H1 (cell line): ENCODE measurements at regions not wholly inside any gene's neighbourhood (a gene's known extent, or its start where the extent isn't known, plus 50 kb on each side); places are given as distances from the start of the nearest gene placed in this dataset.

Experiments
- CTCF ChIA-PET: fragments of 300-600 bp; sonication (Branson Sonifier 250); formaldehyde crosslinking; loops from one replicate; lab custom pipeline; 2021; ENCODE audit not compliant: partially characterized antibody; lab: Charles Lee
- POLR2A ChIA-PET: fragments of 300-600 bp; sonication (Branson Sonifier 250); formaldehyde crosslinking; loops from one replicate; lab custom pipeline; 2021; ENCODE audit warnings: inconsistent platforms; ENCODE audit not compliant: partially characterized antibody; lab: Charles Lee
- DNase-seq, 2 experiments: peaks; one replicate each; pipeline versions ENCODE4 v3.0.0 to v3.0.0-alpha.2; 2010 to 2022; ENCODE audit warnings: low spot score in 2 of 2, low read depth in 1 of 2, mixed read lengths in 1 of 2
- FAIRE-seq: peaks from 2 replicates; lab custom pipeline; 2011; peaks lifted over from hg19 to GRCh38; lab: Jason Lieb, UNC
- H2AFZ ChIP-seq: 2 replicates; pipeline ENCODE4 v1.8.1; 2012; ENCODE audit warnings: low read length, inconsistent platforms
- H2AK5ac ChIP-seq: 2 replicates; pipeline ENCODE4 v1.6.1; 2013; ENCODE audit warnings: low read depth, low read length
- H2BK120ac ChIP-seq: replicated peaks from 2 replicates; pipeline ENCODE3; 2013; ENCODE audit warnings: low read depth, low read length, inconsistent platforms
- H2BK12ac ChIP-seq: 2 replicates; pipeline ENCODE4 v1.6.1; 2013; ENCODE audit warnings: low read depth, low read length
- H2BK15ac ChIP-seq: 2 replicates; pipeline ENCODE4 v1.6.1; 2013; ENCODE audit warnings: low read length
- H2BK20ac ChIP-seq: 2 replicates; pipeline ENCODE4 v1.6.1; 2013; ENCODE audit warnings: low read length
- H2BK5ac ChIP-seq: 2 replicates; pipeline ENCODE4 v1.6.1; 2013; ENCODE audit warnings: low read depth, low read length
- H3K14ac ChIP-seq: 2 replicates; pipeline ENCODE4 v1.6.1; 2013; ENCODE audit warnings: inconsistent platforms; ENCODE audit not compliant: insufficient read length
- H3K18ac ChIP-seq: 2 replicates; pipeline ENCODE4 v1.6.1; 2013; ENCODE audit warnings: low read length; ENCODE audit errors: extremely low read depth
- H3K23ac ChIP-seq: 2 replicates; pipeline ENCODE4 v1.6.1; 2013; ENCODE audit warnings: inconsistent platforms; ENCODE audit not compliant: insufficient read length
- H3K23me2 ChIP-seq: 2 replicates; pipeline ENCODE4 v1.6.1; 2013; ENCODE audit warnings: low read depth, low read length
- H3K27ac ChIP-seq: 2 replicates; pipeline ENCODE4 v1.6.1; 2011; ENCODE audit warnings: low read depth, low read length, inconsistent platforms
- H3K27me3 ChIP-seq, 4 experiments: replicated peaks in 1 of 4; 1 replicate in 1 of 4; 2 replicates in 3 of 4; pipeline versions ENCODE4 v1.6.1 to v1.8.1; 2011 to 2013; ENCODE audit warnings: low read length in 3 of 4, mild to moderate bottlenecking in 3 of 4, inconsistent platforms in 2 of 4, mixed read lengths in 2 of 4, moderate library complexity in 1 of 4; ENCODE audit not compliant: control insufficient read depth in 3 of 4, insufficient read depth in 3 of 4; ENCODE audit errors: extremely low read depth in 1 of 4
- H3K36me3 ChIP-seq, 4 experiments: 2 replicates each; pipeline versions ENCODE4 v1.6.1 to v1.8.1; 2011 to 2013; ENCODE audit warnings: mild to moderate bottlenecking in 4 of 4, low read length in 3 of 4, moderate library complexity in 2 of 4, control low read depth in 1 of 4, inconsistent platforms in 1 of 4; ENCODE audit not compliant: insufficient read depth in 4 of 4, control insufficient read depth in 2 of 4
- H3K4ac ChIP-seq: replicated peaks from 2 replicates; pipeline ENCODE3; 2013; ENCODE audit warnings: low read length, low read depth, mixed read lengths, inconsistent platforms; ENCODE audit not compliant: insufficient read length
- H3K4me1 ChIP-seq, 4 experiments: replicated peaks in 1 of 4; 1 replicate in 1 of 4; 2 replicates in 3 of 4; pipeline versions ENCODE4 v1.6.1 to v1.8.1; 2011 to 2013; ENCODE audit warnings: low read length in 3 of 4, inconsistent platforms in 2 of 4, mixed read lengths in 1 of 4; ENCODE audit not compliant: insufficient read depth in 4 of 4, control insufficient read depth in 3 of 4
- H3K4me2 ChIP-seq, 2 experiments: 2 replicates each; pipeline versions ENCODE4 v1.6.1 to v1.8.1; 2011 to 2013; ENCODE audit warnings: low read depth in 2 of 2, low read length in 2 of 2, control low read depth in 1 of 2, inconsistent platforms in 1 of 2, mild to moderate bottlenecking in 1 of 2; ENCODE audit not compliant: insufficient read depth in 1 of 2
- H3K4me3 ChIP-seq, 4 experiments: fragments of 200-600, 300-600 bp in 1 of 4; sonication (generic), shearing (Covaris generic), sonication (Bioruptor Twin) in 1 of 4; 2 replicates each; pipeline versions ENCODE4 v1.5.1 to v1.8.1; 2011 to 2016; ENCODE audit warnings: low read length in 4 of 4, low read depth in 3 of 4, control low read depth in 2 of 4, inconsistent platforms in 2 of 4, mild to moderate bottlenecking in 2 of 4, mixed read lengths in 1 of 4, moderate library complexity in 1 of 4; ENCODE audit not compliant: insufficient read depth in 2 of 4; ENCODE audit errors: extremely low read depth in 1 of 4
- H3K56ac ChIP-seq: replicated peaks from 2 replicates; pipeline ENCODE3; 2013; ENCODE audit warnings: low read depth, mild to moderate bottlenecking, mixed read lengths, low read length, inconsistent platforms; ENCODE audit not compliant: insufficient read length
- H3K79me1 ChIP-seq: 2 replicates; pipeline ENCODE4 v1.6.1; 2013; ENCODE audit warnings: low read depth, low read length, control low read depth
- H3K79me2 ChIP-seq, 2 experiments: 2 replicates each; pipeline versions ENCODE4 v1.6.1 to v1.8.1; 2012 to 2013; ENCODE audit warnings: low read length in 2 of 2, mild to moderate bottlenecking in 2 of 2, inconsistent platforms in 1 of 2; ENCODE audit not compliant: insufficient read depth in 2 of 2, control insufficient read depth in 1 of 2
- H3K9ac ChIP-seq, 4 experiments: replicated peaks in 1 of 4; 1 replicate in 1 of 4; 2 replicates in 3 of 4; pipeline versions ENCODE4 v1.6.1 to v1.8.1; 2011 to 2013; ENCODE audit warnings: low read depth in 3 of 4, low read length in 3 of 4, control low read depth in 2 of 4, mild to moderate bottlenecking in 2 of 4, moderate library complexity in 2 of 4, inconsistent platforms in 1 of 4; ENCODE audit errors: extremely low read depth in 1 of 4
- H3K9me3 ChIP-seq, 2 experiments: 2 replicates each; pipeline versions ENCODE4 v1.6.1 to v1.8.1; 2012 to 2013; ENCODE audit warnings: mild to moderate bottlenecking in 2 of 2, moderate library complexity in 2 of 2, control low read depth in 1 of 2, inconsistent platforms in 1 of 2, low read depth in 1 of 2, low read length in 1 of 2, mixed read lengths in 1 of 2; ENCODE audit not compliant: insufficient read depth in 2 of 2
- H4K20me1 ChIP-seq, 2 experiments: replicated peaks in 1 of 2; 2 replicates each; pipeline versions ENCODE3 to v1.8.1; 2011 to 2013; ENCODE audit warnings: inconsistent platforms in 2 of 2, low read length in 2 of 2, mild to moderate bottlenecking in 1 of 2; ENCODE audit not compliant: insufficient read depth in 2 of 2, control insufficient read depth in 1 of 2
- H4K5ac ChIP-seq: 2 replicates; pipeline ENCODE4 v1.6.1; 2013; ENCODE audit warnings: low read length, low read depth, mixed read lengths, inconsistent platforms; ENCODE audit not compliant: insufficient read length
- H4K8ac ChIP-seq: 2 replicates; pipeline ENCODE4 v1.8.0; 2013; ENCODE audit warnings: mild to moderate bottlenecking, moderate library complexity, low read length, inconsistent platforms; ENCODE audit not compliant: insufficient read depth; ENCODE audit errors: extremely low read depth
- H4K91ac ChIP-seq: replicated peaks from 2 replicates; pipeline ENCODE3; 2013; ENCODE audit warnings: low read length, mixed read lengths, inconsistent platforms; ENCODE audit not compliant: insufficient read length
- ATF2 ChIP-seq: IDR thresholded peaks from 2 replicates; pipeline ENCODE4 v1.6.1; 2012; ENCODE audit warnings: low read length, inconsistent platforms
- CHD1 ChIP-seq: IDR thresholded peaks from 2 replicates; pipeline ENCODE4 v1.6.1; 2012; ENCODE audit warnings: low read depth, low read length, improper control_type of control experiment
- FOSL1 ChIP-seq: IDR thresholded peaks from 2 replicates; pipeline ENCODE4 v1.6.1; 2011; ENCODE audit warnings: mild to moderate bottlenecking, low read depth, low read length, moderate library complexity; ENCODE audit not compliant: insufficient read depth
- GABPA ChIP-seq: IDR thresholded peaks from 2 replicates; pipeline ENCODE4 v1.6.1; 2011; ENCODE audit warnings: mild to moderate bottlenecking, low read length, moderate library complexity, borderline replicate concordance; ENCODE audit not compliant: insufficient read depth
- GTF2F1 ChIP-seq: IDR thresholded peaks from 2 replicates; pipeline ENCODE4 v1.6.1; 2012; ENCODE audit warnings: low read depth, low read length, improper control_type of control experiment, borderline replicate concordance
- KDM4A ChIP-seq: IDR thresholded peaks from one replicate; pipeline ENCODE4 v1.7.1; 2012; ENCODE audit warnings: low read depth, mild to moderate bottlenecking, moderate library complexity, low read length, inconsistent platforms; ENCODE audit not compliant: severe bottlenecking
- NANOG ChIP-seq: IDR thresholded peaks from 2 replicates; pipeline ENCODE4 v1.6.1; 2011; ENCODE audit warnings: low read length, low read depth, mild to moderate bottlenecking, inconsistent platforms; ENCODE audit not compliant: insufficient read depth, poor library complexity, severe bottlenecking
- RNF2 ChIP-seq: fragments of 200-900, 300-1000 bp; sonication (generic); IDR thresholded peaks from 2 replicates; pipeline ENCODE4 v1.7.1; 2016; ENCODE audit warnings: borderline replicate concordance, low read depth, mild to moderate bottlenecking, antibody characterized with exemption, low read length; ENCODE audit not compliant: poor library complexity, severe bottlenecking; ENCODE audit errors: missing control alignments
- WGBS, 2 experiments: shearing (Covaris generic) in 1 of 2; methylation state at CpG; one replicate each; pipeline versions ENCODE4 v1.1.6 to v1.1.7; 2013 to 2015; ENCODE audit warnings: low lambda C conversion rate in 2 of 2, mixed read lengths in 2 of 2, inconsistent platforms in 1 of 2, low coverage in 1 of 2, missing lambda C conversion rate in 1 of 2; ENCODE audit not compliant: insufficient replicate concordance in 2 of 2, insufficient coverage in 1 of 2, insufficient read length in 1 of 2; ENCODE audit errors: extremely low coverage in 1 of 2, missing lambda C conversion rate in 1 of 2; 5-methylcytosine and 5-hydroxymethylcytosine counted together

- no peaks in the 10 kb centered on the region for H4K20me1 ChIP-seq
- H2BK12ac ChIP-seq = no peak overlapping the region
- no peaks in the 10 kb centered on the region for H3K4me1 ChIP-seq
- no peaks in the 10 kb centered on the region for H3K79me2 ChIP-seq
- no peak overlapping the region for H3K4me2 ChIP-seq
- no peak overlapping the region for H4K5ac ChIP-seq
- no peak overlapping the region for H3K56ac ChIP-seq
- H3K27ac ChIP-seq = no peak overlapping the region
- no peak overlapping the region for H2BK20ac ChIP-seq
- no peak overlapping the region for H2BK120ac ChIP-seq
- TF ChIP-seq ATF2 = no peak
- TF ChIP-seq FOSL1 = no peak
- no peak for TF ChIP-seq RNF2
- no peak for TF ChIP-seq KDM4A
- TF ChIP-seq NANOG = no peak
- TF ChIP-seq GTF2F1 = no peak
- TF ChIP-seq CHD1 = no peak
- no peak for TF ChIP-seq GABPA
- H3K36me3 ChIP-seq = no peaks in the 10 kb centered on the region
- H3K27me3 ChIP-seq = no peaks in the 10 kb centered on the region
- H3K9me3 ChIP-seq = no peaks in the 10 kb centered on the region
- no peak overlapping the region for H3K14ac ChIP-seq
- ChIA-PET CTCF (interaction anchor here (1.6 kb wide), 1 partner anchor 16 kb away, joined by 5 read pairs; no protein-coding TSS in a partner anchor), POLR2A (no interaction called here)
- no peak overlapping the region for H4K8ac ChIP-seq
- H3K18ac ChIP-seq = no peak overlapping the region
- H3K79me1 ChIP-seq = no peaks in the 10 kb centered on the region
- H2BK15ac ChIP-seq = no peak overlapping the region
- H3K4me3 ChIP-seq = no peak overlapping the region
- H3K9ac ChIP-seq = no peak overlapping the region
- FAIRE-seq (no peak), DNase-seq (no peak)
- H3K23ac ChIP-seq = no peak overlapping the region
- H2AK5ac ChIP-seq = no peak overlapping the region
- 85% methylated on average over 2 of the region's 2 CpGs; no CpG with 5 or more reads in 1 of the 2 experiments for WGBS, 2 experiments
- no peak overlapping the region for H2BK5ac ChIP-seq
- no peak overlapping the region for H2AFZ ChIP-seq
- no peaks in the 10 kb centered on the region for H3K23me2 ChIP-seq
- no peak overlapping the region for H3K4ac ChIP-seq
- no peak overlapping the region for H4K91ac ChIP-seq
These were observed 339.9 kb downstream of the SFMBT2 start for GRCh38 chr10:7070950-7071349.
